PFSK-1 (cell line): ENCODE measurements at regions not wholly inside any gene's neighbourhood (a gene's known extent, or its start where the extent isn't known, plus 50 kb on each side); places are given as distances from the start of the nearest gene placed in this dataset.

Experiments used
- FOXP2 ChIP-seq: optimal IDR thresholded peaks from 2 replicates; pipeline ENCODE3; 2011; ENCODE audit warnings: borderline replicate concordance, control low read depth, inconsistent platforms; ENCODE audit not compliant: insufficient read depth; ENCODE audit errors: extremely low read length, extremely low read depth
- POLR2AphosphoS5 ChIP-seq: IDR thresholded peaks from 2 replicates; pipeline ENCODE4 v1.6.1; 2012; ENCODE audit warnings: low read depth, mild to moderate bottlenecking, control low read depth, low read length, moderate library complexity
- REST ChIP-seq, 2 experiments: IDR thresholded peaks; 2 replicates each; pipeline versions ENCODE4 v1.6.1 to v1.8.0; 2011 to 2012; ENCODE audit warnings: low read depth in 2 of 2, low read length in 2 of 2, control low read depth in 1 of 2, inconsistent platforms in 1 of 2, mild to moderate bottlenecking in 1 of 2, moderate library complexity in 1 of 2; ENCODE audit not compliant: insufficient read depth in 1 of 2
- SIN3A ChIP-seq: IDR thresholded peaks from 2 replicates; pipeline ENCODE4 v1.6.1; 2012; ENCODE audit warnings: mild to moderate bottlenecking, low read length, moderate library complexity, borderline replicate concordance; ENCODE audit not compliant: insufficient read depth
- TAF1 ChIP-seq: IDR thresholded peaks from 2 replicates; pipeline ENCODE4 v1.6.1; 2012; ENCODE audit warnings: low read length, control low read depth, borderline replicate concordance; ENCODE audit not compliant: insufficient read depth

GRCh38 chr15:62846131-62846804, 196.3 kb upstream of the TPM1 start:
- TF ChIP-seq REST (IDR thresholded peaks at IDR 0.05; ENCODE audit: insufficient read depth in 1 of 2, low read depth in 2 of 2, low read length in 2 of 2), result no peak
- no peak for TF ChIP-seq TAF1
- no peak for TF ChIP-seq SIN3A
- no peak for TF ChIP-seq FOXP2
- TF ChIP-seq POLR2AphosphoS5, result no peak

- no peak for TF ChIP-seq TAF1
- no peak for TF ChIP-seq POLR2AphosphoS5
- no peak for TF ChIP-seq SIN3A
- TF ChIP-seq REST (IDR thresholded peaks at IDR 0.05; ENCODE audit: insufficient read depth in 1 of 2, low read depth in 2 of 2, low read length in 2 of 2), result no peak
- no peak for TF ChIP-seq FOXP2
These were observed 195.6 kb upstream of the TPM1 start for GRCh38 chr15:62846805-62847495.

GRCh38 chr15:62847900-62848489, 194.6 kb upstream of the TPM1 start:
- TF ChIP-seq TAF1, result no peak
- no peak for TF ChIP-seq FOXP2
- TF ChIP-seq SIN3A, result no peak
- TF ChIP-seq POLR2AphosphoS5, result no peak
- TF ChIP-seq REST (IDR thresholded peaks at IDR 0.05; ENCODE audit: insufficient read depth in 1 of 2, low read depth in 2 of 2, low read length in 2 of 2), result no peak

GRCh38 chr15:62848632-62849050, 193.9 kb upstream of the TPM1 start:
- TF ChIP-seq POLR2AphosphoS5, result no peak
- no peak for TF ChIP-seq FOXP2
- no peak for TF ChIP-seq SIN3A
- no peak for TF ChIP-seq REST (IDR thresholded peaks at IDR 0.05; ENCODE audit: insufficient read depth in 1 of 2, low read depth in 2 of 2, low read length in 2 of 2)
- TF ChIP-seq TAF1, result no peak
